NCI-H1105 (cell line): ENCODE measurements at regions not wholly inside any gene's neighbourhood (a gene's known extent, or its start where the extent isn't known, plus 50 kb on each side); places are given as distances from the start of the nearest gene placed in this dataset.

ENCODE experiments used
- DNase-seq: peaks from one replicate; lab custom pipeline; 2025; lab: John Stamatoyannopoulos, UW

- no peak for DNase-seq
Measured at GRCh38 chr5:86780018-86780417, 162.3 kb downstream of the COX7C start.

GRCh38 chr5:86786955-86787354, 169.2 kb downstream of the COX7C start:
- DNase-seq: no peak

- DNase-seq: no peak
Measured at GRCh38 chr5:86795659-86796058, 177.9 kb downstream of the COX7C start.

GRCh38 chr5:86797677-86798076, 179.9 kb downstream of the COX7C start:
- no peak for DNase-seq

GRCh38 chr5:86806206-86806605, 188.5 kb downstream of the COX7C start:
- DNase-seq: no peak

GRCh38 chr5:86807046-86808031, 189.6 kb downstream of the COX7C start:
- no peak for DNase-seq

- DNase-seq: no peak
Measured at GRCh38 chr5:86814315-86814714, 196.6 kb downstream of the COX7C start.

- DNase-seq: no peak
Measured at GRCh38 chr5:86814907-86815306, 197.2 kb downstream of the COX7C start.

- no peak for DNase-seq
Measured at GRCh38 chr5:86824637-86825036, 206.9 kb downstream of the COX7C start.

GRCh38 chr5:86831128-86831527, 213.4 kb downstream of the COX7C start:
- no peak for DNase-seq

GRCh38 chr5:86833868-86834267, 216.1 kb downstream of the COX7C start:
- no peak for DNase-seq

- DNase-seq: no peak
Measured at GRCh38 chr5:86837610-86838009, 219.9 kb downstream of the COX7C start.

GRCh38 chr5:86838083-86838482, 220.3 kb downstream of the COX7C start:
- DNase-seq: no peak

- no peak for DNase-seq
Measured at GRCh38 chr5:86841000-86841644, 223.4 kb downstream of the COX7C start.

GRCh38 chr5:86858442-86858841, 240.7 kb downstream of the COX7C start:
- no peak for DNase-seq

- no peak for DNase-seq
Measured at GRCh38 chr5:86861512-86861911, 243.8 kb downstream of the COX7C start.

GRCh38 chr5:86862093-86862492, 244.4 kb downstream of the COX7C start:
- no peak for DNase-seq

GRCh38 chr5:86864051-86864450, 246.3 kb downstream of the COX7C start:
- DNase-seq: no peak

GRCh38 chr5:86865256-86865785, 247.6 kb downstream of the COX7C start:
- no peak for DNase-seq

- no peak for DNase-seq
Measured at GRCh38 chr5:86866036-86866435, 248.3 kb downstream of the COX7C start.

- no peak for DNase-seq
Measured at GRCh38 chr5:86869268-86869667, 251.5 kb downstream of the COX7C start.

GRCh38 chr5:86875539-86875938, 257.8 kb downstream of the COX7C start:
- DNase-seq: no peak

- DNase-seq: no peak
Measured at GRCh38 chr5:86878250-86878649, 260.5 kb downstream of the COX7C start.
